SK-N-SH treated with all-trans-retinoic acid at 6 μM for 48 hours (cell line): ENCODE measurements at regions not wholly inside any gene's neighbourhood (a gene's known extent, or its start where the extent isn't known, plus 50 kb on each side); places are given as distances from the start of the nearest gene placed in this dataset.

Experiments
- ATAC-seq: fragments of 200-7000 bp; cut with Tn5 transposase; 3 replicates; pipeline ENCODE4 v1.9.1; 2020; ENCODE audit warnings: mild to moderate bottlenecking, moderate library complexity
- ARNTL ChIP-seq: fragments of 450-650 bp; formaldehyde crosslinking; IDR thresholded peaks from 2 replicates; pipeline ENCODE4 v1.5.0; 2020; ENCODE audit warnings: low read depth, mild to moderate bottlenecking, moderate library complexity, borderline replicate concordance
- BACH2 ChIP-seq: fragments of 250-450 bp; sonication (Bioruptor Pico); IDR thresholded peaks from 2 replicates; pipeline ENCODE4 v1.9.0; 2021; ENCODE audit warnings: mild to moderate bottlenecking, borderline replicate concordance
- CREB5 ChIP-seq: fragments of 250-450 bp; sonication (Bioruptor Pico); IDR thresholded peaks from 2 replicates; pipeline ENCODE4 v1.5.1; 2020; ENCODE audit warnings: low read depth, mild to moderate bottlenecking, moderate library complexity
- CSDC2 ChIP-seq: fragments of 250-450 bp; sonication (Bioruptor Pico); IDR thresholded peaks from 2 replicates; pipeline ENCODE4 v1.5.0; 2020; ENCODE audit warnings: mild to moderate bottlenecking, moderate library complexity
- CSRNP3 ChIP-seq: fragments of 250-450 bp; sonication (Bioruptor Pico); IDR thresholded peaks from 2 replicates; pipeline ENCODE4 v1.5.1; 2021; ENCODE audit warnings: mild to moderate bottlenecking, moderate library complexity
- ESRRG ChIP-seq: fragments of 250-450 bp; sonication (Bioruptor Pico); IDR thresholded peaks from 2 replicates; pipeline ENCODE4 v1.6.1; 2021; ENCODE audit warnings: mild to moderate bottlenecking
- GLIS3 ChIP-seq: fragments of 250-450 bp; sonication (Bioruptor Pico); IDR thresholded peaks from 2 replicates; pipeline ENCODE4 v1.5.0; 2020; ENCODE audit warnings: mild to moderate bottlenecking, moderate library complexity
- ISL1 ChIP-seq: fragments of 250-450 bp; sonication (Bioruptor Pico); IDR thresholded peaks from 2 replicates; pipeline ENCODE4 v2.1.2; 2022; ENCODE audit warnings: mild to moderate bottlenecking, moderate library complexity
- OSR1 ChIP-seq: fragments of 250-450 bp; sonication (Bioruptor Pico); IDR thresholded peaks from 2 replicates; pipeline ENCODE4 v1.8.0; 2022; ENCODE audit warnings: moderate library complexity, mild to moderate bottlenecking, inconsistent platforms
- PATZ1 ChIP-seq: fragments of 250-450 bp; sonication (Bioruptor Pico); IDR thresholded peaks from 2 replicates; pipeline ENCODE4 v1.8.0; 2020; ENCODE audit warnings: mild to moderate bottlenecking, moderate library complexity, borderline replicate concordance
- POU6F1 ChIP-seq: fragments of 250-450 bp; sonication (Bioruptor Pico); IDR thresholded peaks from 2 replicates; pipeline ENCODE4 v1.8.0; 2021; ENCODE audit warnings: low read depth, mild to moderate bottlenecking, moderate library complexity, borderline replicate concordance
- PPARA ChIP-seq: fragments of 250-450 bp; sonication (Bioruptor Pico); IDR thresholded peaks from 2 replicates; pipeline ENCODE4 v1.5.0; 2020; ENCODE audit warnings: mild to moderate bottlenecking, borderline replicate concordance
- RARB ChIP-seq: fragments of 250-450 bp; sonication (Bioruptor Pico); IDR thresholded peaks from 2 replicates; pipeline ENCODE4 v1.8.0; 2021; ENCODE audit warnings: mild to moderate bottlenecking, moderate library complexity
- TCF4 ChIP-seq: fragments of 250-450 bp; sonication (Bioruptor Pico); IDR thresholded peaks from 2 replicates; pipeline ENCODE4 v1.8.0; 2021; ENCODE audit warnings: mild to moderate bottlenecking, moderate library complexity, borderline replicate concordance
- TOX ChIP-seq: fragments of 250-450 bp; sonication (Bioruptor Pico); IDR thresholded peaks from 2 replicates; pipeline ENCODE4 v1.8.0; 2021; ENCODE audit warnings: mild to moderate bottlenecking, moderate library complexity, borderline replicate concordance
- TSHZ2 ChIP-seq: fragments of 250-450 bp; sonication (Bioruptor Pico); IDR thresholded peaks from 2 replicates; pipeline ENCODE4 v1.5.0; 2020; ENCODE audit warnings: mild to moderate bottlenecking, moderate library complexity
- ZC3H10 ChIP-seq: fragments of 250-450 bp; sonication (Bioruptor Pico); IDR thresholded peaks from 2 replicates; pipeline ENCODE4 v1.5.1; 2021; ENCODE audit warnings: mild to moderate bottlenecking, moderate library complexity
- ZFP30 ChIP-seq: fragments of 450-650 bp; formaldehyde crosslinking; IDR thresholded peaks from 2 replicates; pipeline ENCODE4 v1.5.0; 2022; ENCODE audit warnings: mild to moderate bottlenecking, moderate library complexity
- ZNF565 ChIP-seq: fragments of 450-650 bp; formaldehyde crosslinking; conservative IDR thresholded peaks from 2 replicates; pipeline ENCODE4 v1.5.0; 2020; ENCODE audit warnings: low read depth, mild to moderate bottlenecking, moderate library complexity
- ZNF8 ChIP-seq: fragments of 450-650 bp; formaldehyde crosslinking; IDR thresholded peaks from 2 replicates; pipeline ENCODE4 v1.5.0; 2020; ENCODE audit warnings: mild to moderate bottlenecking, moderate library complexity

GRCh38 chr10:62873866-62874265 lies 57.7 kb upstream of the EGR2 start:
- ATAC-seq = no peak
- TF ChIP-seq TOX (no peak), ESRRG (no peak), CSRNP3 (CRISPR knock-in tag) (no peak), RARB (CRISPR knock-in tag) (no peak), PPARA (CRISPR knock-in tag) (no peak), TCF4 (CRISPR knock-in tag) (no peak), TSHZ2 (CRISPR knock-in tag) (no peak), ZFP30 (CRISPR knock-in tag) (no peak), GLIS3 (CRISPR knock-in tag) (no peak), BACH2 (CRISPR knock-in tag) (no peak)

- no peak for TF ChIP-seq CSRNP3 (CRISPR knock-in tag)
- TF ChIP-seq CSDC2 = no peak
- no peak for TF ChIP-seq RARB (CRISPR knock-in tag)
- no peak for TF ChIP-seq ESRRG
- TF ChIP-seq TOX = no peak
- no peak for TF ChIP-seq ZNF565 (CRISPR knock-in tag)
- TF ChIP-seq PATZ1 (CRISPR knock-in tag) = no peak
- no peak for TF ChIP-seq ZFP30 (CRISPR knock-in tag)
- no peak for TF ChIP-seq ARNTL
- no peak for TF ChIP-seq OSR1 (CRISPR knock-in tag)
- TF ChIP-seq TSHZ2 (CRISPR knock-in tag) = no peak
- TF ChIP-seq ZNF8 (CRISPR knock-in tag) = no peak
- TF ChIP-seq PPARA (CRISPR knock-in tag) = no peak
- no peak for TF ChIP-seq POU6F1 (CRISPR knock-in tag)
- TF ChIP-seq ISL1 (CRISPR knock-in tag) = no peak
- no peak for TF ChIP-seq TCF4 (CRISPR knock-in tag)
- TF ChIP-seq GLIS3 (CRISPR knock-in tag) = no peak
- no peak for TF ChIP-seq ZC3H10
- TF ChIP-seq CREB5 (CRISPR knock-in tag) = no peak
- TF ChIP-seq, all 23 proteins: peak for 0
- ATAC-seq = no peak
Measured at GRCh38 chr10:62870866-62871265, 54.7 kb upstream of the EGR2 start.
